Right lobe of liver (tissue), 6 donors: ENCODE measurements at regions not wholly inside any gene's neighbourhood (a gene's known extent, or its start where the extent isn't known, plus 50 kb on each side); places are given as distances from the start of the nearest gene placed in this dataset.

Experiments
- ATAC-seq, 4 donors: fragments of 200-7000 bp; cut with Tn5 transposase; one replicate each; pipeline ENCODE4 v1.9.1; 2020; ENCODE audit warnings: mild to moderate bottlenecking in 4 of 4, moderate library complexity in 4 of 4
- DNase-seq, 3 donors: peaks; one replicate each; pipeline ENCODE4 v3.0.0-alpha.2; 2020
- H3K27ac ChIP-seq, 3 donors: fragments of 200-600 bp; one replicate each; pipeline ENCODE4 v1.8.0; 2022
- H3K27me3 ChIP-seq, 2 donors: fragments of 200-600 bp; one replicate each; pipeline ENCODE4 v1.8.0; 2022
- H3K36me3 ChIP-seq, 4 donors: fragments of 200-600 bp; sonication (generic) in 1 of 4; one replicate each; pipeline versions ENCODE4 v1.5.1 to v1.8.0; 2017 to 2022; ENCODE audit warnings: control low read depth in 1 of 4
- H3K4me1 ChIP-seq, 4 donors: fragments of 200-600 bp; sonication (generic) in 1 of 4; one replicate each; pipeline versions ENCODE4 v1.5.1 to v1.8.0; 2017 to 2022; ENCODE audit warnings: control low read depth in 1 of 4
- H3K4me3 ChIP-seq, 3 donors: fragments of 200-600 bp; one replicate each; pipeline ENCODE4 v1.8.0; 2022
- H3K9me3 ChIP-seq, 4 donors: fragments of 200-600 bp; sonication (generic) in 1 of 4; one replicate each; pipeline versions ENCODE4 v1.5.1 to v1.8.0; 2017 to 2022; ENCODE audit warnings: control low read depth in 1 of 4
- POLR2A ChIP-seq: fragments of 450-650 bp; IDR thresholded peaks from one replicate; pipeline ENCODE4 v1.6.1; 2017; ENCODE audit warnings: antibody characterized with exemption, mild to moderate bottlenecking
- WGBS: methylation state at CpG from one replicate; pipeline ENCODE4 v1.1.6; 2018; ENCODE audit warnings: low coverage, low lambda C conversion rate; ENCODE audit not compliant: insufficient coverage; ENCODE audit errors: missing lambda C conversion rate; 5-methylcytosine and 5-hydroxymethylcytosine counted together
- intact Hi-C, 2 donors: fragments of 100-400 bp; cut with DNase I; formaldehyde crosslinking; loops; one replicate each; pipeline versions ENCODE4 v1.11.2 to v1.14.1; 2022
- TF ChIP-seq, protein P1 (sequence below), 4 donors: fragments of 200-600 bp in 3 of 4; fragments of 450-650 bp in 1 of 4; IDR thresholded peaks; one replicate each; pipeline versions ENCODE4 v1.5.1 to v1.8.0; 2016 to 2022; ENCODE audit warnings: antibody characterized with exemption in 4 of 4, mild to moderate bottlenecking in 2 of 4
- donor health status: DM: no; HTN: yes; CAD: no.
- donor health status: DM: no; HTN: no; CAD: no.
- donor health status: DM: no; HTN: no; CAD: no.
- donor health status: DM: no; HTN: yes; CAD: no.
- donor health status: DM: no; HTN: yes; CAD: no.

DNA sequence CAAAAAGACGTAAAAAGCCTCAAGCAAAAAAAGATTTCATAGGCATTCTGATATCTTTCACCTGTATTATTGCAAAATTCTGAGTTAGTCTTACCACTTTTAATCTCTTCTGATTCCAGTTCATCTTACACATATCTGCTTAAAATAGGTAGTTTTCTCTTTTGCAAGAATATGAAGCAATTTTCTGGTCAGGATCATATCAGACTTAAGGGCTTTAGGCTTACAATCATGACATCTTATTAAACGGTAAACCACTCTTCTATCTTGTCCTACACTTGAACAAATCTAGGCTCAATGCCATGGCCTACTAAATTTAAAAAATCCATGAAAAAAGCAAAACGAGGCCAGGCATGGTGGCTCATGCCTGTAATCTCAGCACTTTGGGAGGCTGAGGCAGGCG lies 50.1 kb upstream of the GAREM1 start:
- Histone ChIP-seq H3K9me3 (no peaks in the 10 kb centered on the region), H3K4me1 (no peaks in the 10 kb centered on the region), H3K27ac (no peak overlapping the region), H3K4me3 (no peak overlapping the region), H3K36me3 (no peaks in the 10 kb centered on the region), H3K27me3 (no peaks in the 10 kb centered on the region)
- intact Hi-C loops, result no loop called here
- DNase-seq (no peak), ATAC-seq (no peak)
- 69% methylated on average over 4 of the region's 4 CpGs for WGBS
- no peak for TF ChIP-seq POLR2A
- TF ChIP-seq, protein P1, sequence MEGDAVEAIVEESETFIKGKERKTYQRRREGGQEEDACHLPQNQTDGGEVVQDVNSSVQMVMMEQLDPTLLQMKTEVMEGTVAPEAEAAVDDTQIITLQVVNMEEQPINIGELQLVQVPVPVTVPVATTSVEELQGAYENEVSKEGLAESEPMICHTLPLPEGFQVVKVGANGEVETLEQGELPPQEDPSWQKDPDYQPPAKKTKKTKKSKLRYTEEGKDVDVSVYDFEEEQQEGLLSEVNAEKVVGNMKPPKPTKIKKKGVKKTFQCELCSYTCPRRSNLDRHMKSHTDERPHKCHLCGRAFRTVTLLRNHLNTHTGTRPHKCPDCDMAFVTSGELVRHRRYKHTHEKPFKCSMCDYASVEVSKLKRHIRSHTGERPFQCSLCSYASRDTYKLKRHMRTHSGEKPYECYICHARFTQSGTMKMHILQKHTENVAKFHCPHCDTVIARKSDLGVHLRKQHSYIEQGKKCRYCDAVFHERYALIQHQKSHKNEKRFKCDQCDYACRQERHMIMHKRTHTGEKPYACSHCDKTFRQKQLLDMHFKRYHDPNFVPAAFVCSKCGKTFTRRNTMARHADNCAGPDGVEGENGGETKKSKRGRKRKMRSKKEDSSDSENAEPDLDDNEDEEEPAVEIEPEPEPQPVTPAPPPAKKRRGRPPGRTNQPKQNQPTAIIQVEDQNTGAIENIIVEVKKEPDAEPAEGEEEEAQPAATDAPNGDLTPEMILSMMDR (IDR thresholded peaks at IDR 0.05), result no peak
